GM12878 (cell line): ENCODE measurements at regions not wholly inside any gene's neighbourhood (a gene's known extent, or its start where the extent isn't known, plus 50 kb on each side); places are given as distances from the start of the nearest gene placed in this dataset.

Source experiments
- CTCF ChIP-seq, 3 experiments: IDR thresholded peaks in 2 of 3; conservative IDR thresholded peaks in 1 of 3; 2 replicates each; pipeline ENCODE4 v1.5.1; 2011; ENCODE audit warnings: low read depth in 3 of 3, low read length in 3 of 3, mild to moderate bottlenecking in 3 of 3, control low read depth in 2 of 3, moderate library complexity in 2 of 3, inconsistent platforms in 1 of 3, mixed read lengths in 1 of 3; ENCODE audit not compliant: control insufficient read depth in 2 of 3, insufficient read depth in 1 of 3; ENCODE audit errors: extremely low read depth in 1 of 3
- FOXK2 ChIP-seq: fragments of 450-650 bp; IDR thresholded peaks from 2 replicates; pipeline ENCODE4 v1.6.1; 2017; ENCODE audit warnings: mild to moderate bottlenecking, moderate library complexity
- HDAC6 ChIP-seq: fragments of 200-600 bp; sonication (generic); IDR thresholded peaks from one replicate; pipeline ENCODE4 v1.8.0; 2017; ENCODE audit warnings: antibody characterized with exemption; ENCODE audit not compliant: unreplicated experiment
- JUND ChIP-seq: IDR thresholded peaks from 2 replicates; pipeline ENCODE4 v1.6.1; 2012; ENCODE audit warnings: low read depth, mild to moderate bottlenecking, low read length, improper control_type of control experiment, moderate library complexity
- POLR2A ChIP-seq: IDR thresholded peaks from 2 replicates; pipeline ENCODE4 v1.6.1; 2011; ENCODE audit warnings: low read depth, mild to moderate bottlenecking, low read length
- POLR2AphosphoS5 ChIP-seq: IDR thresholded peaks from 2 replicates; pipeline ENCODE4 v1.6.1; 2011; ENCODE audit warnings: mild to moderate bottlenecking, low read length, inconsistent platforms
- TCF3 ChIP-seq: IDR thresholded peaks from 2 replicates; pipeline ENCODE4 v1.6.1; 2012; ENCODE audit warnings: low read depth, mild to moderate bottlenecking, low read length, borderline replicate concordance; ENCODE audit not compliant: insufficient read depth
- USF1 ChIP-seq: IDR thresholded peaks from 2 replicates; pipeline ENCODE4 v1.6.1; 2011; ENCODE audit warnings: borderline replicate concordance, low read depth, mild to moderate bottlenecking, moderate library complexity, mixed read lengths, low read length; ENCODE audit not compliant: insufficient read depth; ENCODE audit errors: extremely low read length
- ZNF384 ChIP-seq: IDR thresholded peaks from 2 replicates; pipeline ENCODE4 v1.6.1; 2012; ENCODE audit warnings: low read depth, mild to moderate bottlenecking, low read length, improper control_type of control experiment, borderline replicate concordance

GRCh38 chr5:56457887-56458812 lies 225.0 kb upstream of the ANKRD55 start:
- no peak for TF ChIP-seq ZNF384
- no peak for TF ChIP-seq FOXK2
- no peak for TF ChIP-seq POLR2A
- TF ChIP-seq TCF3: no peak
- no peak for TF ChIP-seq JUND
- TF ChIP-seq CTCF (IDR thresholded peaks at IDR 0.05 in 2 of 3, conservative IDR thresholded peaks at IDR 0.05 in 1 of 3; ENCODE audit: control insufficient read depth in 2 of 3, extremely low read depth in 1 of 3, insufficient read depth in 1 of 3, low read depth in 3 of 3, low read length in 3 of 3): no peak
- TF ChIP-seq POLR2AphosphoS5: no peak
- no peak for TF ChIP-seq HDAC6
- TF ChIP-seq USF1: no peak
